Stimulated activated CD8-positive, alpha-beta memory T cell treated with anti-CD3 and anti-CD28 coated beads, Interleukin-4, amount 100 ng/mL, for 48 hours (primary cell): ENCODE measurements at regions not wholly inside any gene's neighbourhood (a gene's known extent, or its start where the extent isn't known, plus 50 kb on each side); places are given as distances from the start of the nearest gene placed in this dataset.

Experiments
- DNase-seq: peaks from one replicate; pipeline ENCODE4 v3.0.0-alpha.2; 2020

GRCh38 chr5:7018601-7019000 is 305.4 kb downstream of the TENT4A start:
- DNase-seq = no peak

- DNase-seq = no peak
Measured at GRCh38 chr5:7036192-7036835, 323.1 kb downstream of the TENT4A start.

- DNase-seq = no peak
Measured at GRCh38 chr5:7039074-7039473, 325.8 kb downstream of the TENT4A start.

GRCh38 chr5:7040111-7040510 is 326.9 kb downstream of the TENT4A start:
- DNase-seq = no peak

- DNase-seq = no peak
Measured at GRCh38 chr5:7043797-7044196, 330.6 kb downstream of the TENT4A start.

GRCh38 chr5:7047511-7048261 is 334.5 kb downstream of the TENT4A start:
- no peak for DNase-seq

GRCh38 chr5:7050986-7051385 is 337.8 kb downstream of the TENT4A start:
- no peak for DNase-seq

GRCh38 chr5:7053125-7053524 is 339.9 kb downstream of the TENT4A start:
- DNase-seq = no peak

- no peak for DNase-seq
Measured at GRCh38 chr5:7053528-7054209, 340.4 kb downstream of the TENT4A start.

- no peak for DNase-seq
Measured at GRCh38 chr5:7066471-7067235, 329.3 kb upstream of the ADCY2 start.

GRCh38 chr5:7068156-7068555 is 327.8 kb upstream of the ADCY2 start:
- no peak for DNase-seq

GRCh38 chr5:7068899-7069298 is 327.0 kb upstream of the ADCY2 start:
- DNase-seq = no peak

- DNase-seq = no peak
Measured at GRCh38 chr5:7072188-7072587, 323.8 kb upstream of the ADCY2 start.

GRCh38 chr5:7073666-7074065 is 322.3 kb upstream of the ADCY2 start:
- no peak for DNase-seq

GRCh38 chr5:7074176-7074575 is 321.8 kb upstream of the ADCY2 start:
- DNase-seq = no peak

- DNase-seq = no peak
Measured at GRCh38 chr5:7075470-7075869, 320.5 kb upstream of the ADCY2 start.

GRCh38 chr5:7078101-7078500 is 317.8 kb upstream of the ADCY2 start:
- no peak for DNase-seq

- DNase-seq = no peak
Measured at GRCh38 chr5:7078901-7079300, 317.0 kb upstream of the ADCY2 start.

- no peak for DNase-seq
Measured at GRCh38 chr5:7080501-7080900, 315.4 kb upstream of the ADCY2 start.

GRCh38 chr5:7087719-7088297 is 308.1 kb upstream of the ADCY2 start:
- no peak for DNase-seq

GRCh38 chr5:7088849-7089248 is 307.1 kb upstream of the ADCY2 start:
- no peak for DNase-seq

GRCh38 chr5:7094626-7095025 is 301.3 kb upstream of the ADCY2 start:
- DNase-seq = no peak

- DNase-seq = no peak
Measured at GRCh38 chr5:7096294-7096693, 299.6 kb upstream of the ADCY2 start.
